ENCODE measurements at regions not wholly inside any gene's neighbourhood (a gene's known extent, or its start where the extent isn't known, plus 50 kb on each side); places are given as distances from the start of the nearest gene placed in this dataset.

DNA sequence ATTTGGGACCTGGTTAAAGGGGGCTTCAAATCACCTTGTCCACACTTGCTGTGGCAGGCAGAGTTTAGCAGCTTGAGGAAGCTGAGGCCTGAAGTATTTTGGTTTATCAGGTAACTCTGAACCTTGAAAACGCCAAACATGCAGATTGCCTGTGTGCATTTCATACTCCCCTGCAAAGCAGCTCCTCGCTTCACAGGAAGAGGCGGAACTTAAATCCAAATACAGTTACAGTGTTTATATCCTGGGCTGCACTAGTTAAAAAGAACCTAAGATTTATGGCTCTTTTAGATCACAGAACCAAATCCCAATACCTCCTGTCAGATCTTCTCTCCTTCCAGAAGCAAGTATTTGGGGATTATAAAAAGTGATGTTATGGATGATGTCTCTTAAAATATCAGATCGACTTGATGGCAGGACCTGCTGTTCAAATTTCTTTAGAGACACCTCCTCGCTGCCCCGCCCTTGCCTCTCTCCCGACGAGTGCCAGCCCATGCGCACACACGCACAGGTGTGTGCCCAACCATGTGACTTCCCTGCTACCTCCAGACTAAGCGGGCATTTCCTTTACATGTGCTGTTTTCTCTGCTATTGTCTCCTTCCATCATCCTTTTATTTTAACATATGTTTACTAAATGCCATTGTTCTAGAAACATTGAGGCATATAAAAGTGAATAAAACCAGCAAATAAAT, 224.6 kb upstream of the FOXQ1 start:
- no peak for DNase-seq (ENCODE audit: low read depth)

DNA sequence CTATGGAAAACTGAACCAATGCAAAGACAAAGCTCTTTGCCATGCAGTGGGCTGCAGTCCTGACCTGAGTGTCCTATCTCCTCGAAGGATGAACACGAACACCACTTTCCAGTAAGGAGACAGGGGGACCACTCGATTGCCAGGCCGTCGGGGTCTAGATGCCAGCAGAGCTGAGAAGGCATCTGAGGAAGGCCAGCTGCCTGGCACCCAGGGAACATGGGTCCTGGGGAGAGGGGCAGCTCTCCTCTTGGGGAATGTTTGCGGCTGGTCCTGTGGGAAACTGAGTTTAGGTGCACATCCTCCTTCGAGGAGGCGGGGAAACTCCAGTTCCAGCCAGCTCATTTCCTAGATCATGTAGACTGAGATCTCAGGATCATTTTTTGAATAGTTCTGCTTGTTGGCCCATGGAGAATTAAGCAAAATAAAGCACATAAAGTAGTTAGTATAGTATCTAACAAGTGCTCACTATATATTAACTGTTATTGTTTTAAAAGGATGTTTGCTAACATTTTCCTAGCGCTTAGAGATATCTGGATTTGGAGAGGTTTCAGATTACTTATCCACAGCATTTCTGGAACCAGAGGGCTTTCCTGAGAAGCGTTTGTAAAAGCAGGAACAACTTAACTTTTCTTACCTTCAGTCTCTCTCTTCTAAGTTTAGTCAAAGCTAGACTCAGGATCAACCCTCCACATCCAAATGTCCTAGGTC, 225.3 kb upstream of the FOXQ1 start:
- DNase-seq (ENCODE audit: low read depth): no peak

DNA sequence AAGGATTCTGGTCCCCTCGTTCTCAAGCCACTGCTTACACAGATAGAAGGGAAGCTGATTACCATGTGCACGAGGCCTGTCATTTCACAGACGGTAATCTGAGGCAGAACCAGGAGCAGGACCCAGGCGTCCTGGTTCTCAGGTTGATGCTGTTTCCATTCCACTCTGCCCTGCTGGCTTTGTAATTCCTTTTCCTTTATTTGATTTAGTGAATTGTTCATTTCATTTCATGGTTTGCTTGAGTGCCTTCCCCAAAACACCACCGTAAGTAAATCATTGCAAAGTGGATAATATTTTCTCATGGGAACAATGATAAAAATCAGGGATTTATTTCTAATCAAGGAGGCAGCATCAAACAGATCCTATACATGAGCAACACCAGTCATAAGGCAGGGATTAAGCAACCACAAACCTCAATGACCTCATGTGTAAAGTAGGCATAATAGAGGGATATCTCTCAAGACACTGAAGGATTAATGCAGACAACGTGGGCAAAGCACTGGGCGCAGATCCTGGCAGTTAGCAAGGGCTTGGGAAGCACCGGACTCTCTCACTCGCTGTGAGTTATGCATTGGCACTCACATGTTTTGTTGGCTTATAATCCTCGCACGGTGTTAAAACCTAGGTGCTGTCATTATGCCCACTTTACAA, 229.5 kb upstream of the FOXQ1 start:
- no peak for DNase-seq (ENCODE audit: low read depth)

- DNase-seq (ENCODE audit: low read depth): no peak
Measured at GRCh38 chr6:1081551-1082284, 230.2 kb upstream of the FOXQ1 start.

- DNase-seq (ENCODE audit: low read depth): no peak
Measured at GRCh38 chr6:1080453-1081337, 231.2 kb upstream of the FOXQ1 start.

GRCh38 chr6:1079525-1079924, 232.4 kb upstream of the FOXQ1 start:
- DNase-seq (ENCODE audit: low read depth): no peak

GRCh38 chr6:1077478-1078416, 234.2 kb upstream of the FOXQ1 start:
- DNase-seq (ENCODE audit: low read depth): no peak

GRCh38 chr6:1076531-1077459, 235.1 kb upstream of the FOXQ1 start:
- DNase-seq (ENCODE audit: low read depth): no peak

- DNase-seq (ENCODE audit: low read depth): no peak
Measured at GRCh38 chr6:1075880-1076279, 236.0 kb upstream of the FOXQ1 start.

DNA sequence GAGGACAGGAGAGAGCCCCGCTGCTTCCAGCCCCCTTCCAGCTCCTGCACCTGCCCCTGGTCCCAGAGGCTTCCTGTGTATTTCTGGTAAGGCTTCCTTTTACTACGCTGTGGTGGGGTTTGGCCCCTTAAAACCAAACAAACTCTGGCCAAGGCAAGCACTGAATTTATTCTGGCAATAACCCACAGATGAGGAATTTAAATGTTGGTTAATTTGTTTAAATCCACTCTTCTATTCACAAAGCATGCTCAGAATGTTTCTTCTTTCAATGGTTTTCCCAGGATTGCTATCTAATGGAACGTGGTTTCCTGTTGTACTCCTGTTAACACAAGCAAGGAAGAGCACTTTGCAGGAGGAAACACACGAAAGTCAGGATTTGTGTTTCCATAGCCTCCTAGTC, 236.5 kb upstream of the FOXQ1 start:
- DNase-seq (ENCODE audit: low read depth): no peak

DNA sequence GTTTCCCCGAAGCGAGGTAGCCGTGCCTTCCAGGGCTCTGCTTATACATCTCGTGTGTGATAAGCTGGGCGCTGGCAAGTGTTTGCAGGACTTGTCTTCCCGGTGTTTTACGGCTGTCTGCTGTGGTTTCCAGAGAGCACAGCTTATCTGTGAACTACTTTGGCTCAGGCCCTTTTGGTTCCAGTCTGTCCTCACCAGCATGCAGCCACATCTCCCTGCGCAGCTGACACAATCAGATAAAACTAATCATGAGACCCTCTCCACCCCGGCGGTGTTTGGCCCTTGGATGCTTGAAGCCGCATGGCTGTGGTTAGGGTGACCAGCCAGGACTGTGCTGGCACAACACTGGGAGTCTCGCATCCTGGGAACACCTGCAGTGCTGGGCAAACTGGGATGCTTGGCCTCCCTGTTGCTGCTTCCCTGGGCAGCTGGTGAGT, 241.8 kb upstream of the FOXQ1 start:
- no peak for DNase-seq (ENCODE audit: low read depth)

- DNase-seq (ENCODE audit: low read depth): no peak
Measured at GRCh38 chr6:1068905-1069304, 243.0 kb upstream of the FOXQ1 start.

DNA sequence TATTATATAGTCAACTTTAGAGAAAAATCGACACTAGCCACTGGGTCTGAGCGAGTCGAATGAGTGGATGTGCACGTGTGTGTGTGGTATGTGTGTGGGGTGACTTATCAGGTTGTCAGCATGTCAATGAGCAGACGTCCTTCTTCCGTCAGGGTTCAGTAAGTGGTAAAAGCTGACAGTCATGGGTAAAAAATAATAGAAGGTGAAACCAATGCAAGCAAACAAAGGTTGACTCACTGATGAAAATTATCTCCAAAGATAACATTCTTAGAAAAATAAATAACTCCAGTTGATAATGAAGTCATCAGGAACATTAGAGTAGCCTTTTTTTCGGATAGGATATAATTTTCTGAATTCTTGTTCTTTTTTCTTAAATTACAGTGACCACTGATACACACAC, 243.8 kb upstream of the FOXQ1 start:
- DNase-seq (ENCODE audit: low read depth): no peak

DNA sequence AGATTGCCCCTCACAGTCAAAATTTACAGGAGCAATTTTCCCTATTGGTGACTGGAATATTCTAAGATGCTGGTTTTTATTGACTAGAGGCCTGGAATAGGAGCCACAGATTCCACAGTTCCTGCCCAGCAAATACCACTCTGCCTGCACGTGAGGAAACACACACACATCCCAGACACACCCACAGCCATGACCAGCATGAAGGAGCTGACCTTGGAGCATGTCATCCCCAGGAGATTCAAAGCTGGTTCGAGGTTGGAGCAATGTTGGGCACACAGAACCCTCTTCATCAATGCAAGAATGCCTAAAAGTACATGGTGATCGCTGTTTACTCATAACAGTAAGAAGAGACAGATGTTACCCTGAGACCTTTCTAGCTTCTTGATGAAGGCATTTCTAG, 244.6 kb upstream of the FOXQ1 start:
- DNase-seq (ENCODE audit: low read depth): no peak

DNA sequence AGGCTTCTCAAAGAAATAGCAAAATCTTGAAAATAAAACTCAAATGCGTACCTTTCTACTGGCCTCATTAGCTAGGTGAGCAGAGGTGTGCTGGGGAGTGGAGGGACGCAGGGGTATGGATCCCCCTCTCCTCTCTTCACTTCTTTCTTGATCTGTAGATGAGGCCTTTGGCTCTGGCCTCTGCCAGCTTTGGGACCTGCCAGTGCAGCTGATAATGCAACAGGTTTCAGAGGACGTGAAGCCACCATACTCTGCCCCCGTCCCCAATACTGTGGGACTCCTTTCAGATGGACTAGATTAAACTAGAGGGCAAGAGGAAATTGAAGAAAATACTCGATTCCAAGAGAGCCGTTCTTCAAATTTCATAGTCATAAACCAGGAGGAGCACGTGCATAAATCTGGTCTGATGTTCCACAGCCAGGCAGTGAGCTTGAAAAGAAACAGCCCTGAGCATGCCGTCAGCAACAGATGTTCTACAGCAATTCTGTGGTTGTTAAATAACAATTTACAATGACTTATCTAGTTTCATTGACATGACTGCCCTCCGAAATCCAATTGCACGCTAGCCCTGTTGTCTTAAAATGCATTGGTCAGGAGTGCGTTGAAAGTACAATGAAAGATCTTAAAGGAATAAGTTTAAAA, 245.3 kb upstream of the FOXQ1 start:
- DNase-seq (ENCODE audit: low read depth): no peak

DNA sequence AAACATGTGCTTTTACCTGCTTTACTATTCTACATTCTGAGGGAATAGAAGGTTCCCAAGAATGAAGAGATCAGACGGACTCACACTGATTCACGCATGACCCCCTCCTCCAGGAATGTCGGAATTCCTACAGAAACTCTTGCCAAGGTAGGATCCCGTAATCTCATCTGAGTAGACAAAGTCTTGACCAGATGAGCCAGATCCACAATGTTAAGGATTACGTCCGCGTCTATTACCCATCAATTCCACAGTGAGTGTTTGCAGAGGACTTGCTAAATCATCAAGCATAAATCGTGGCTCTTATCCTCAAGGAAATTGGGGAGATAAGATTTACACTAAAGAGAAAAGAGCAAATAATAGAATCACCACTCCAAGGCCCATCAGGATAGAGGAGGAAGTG, 245.9 kb upstream of the FOXQ1 start:
- no peak for DNase-seq (ENCODE audit: low read depth)

GRCh38 chr6:1063671-1064355, 248.1 kb upstream of the FOXQ1 start:
- DNase-seq (ENCODE audit: low read depth): no peak

All from activated gamma-delta T cell treated with anti-CD3 and anti-CD28 coated beads, Interleukin-2, amount 50 U/mL, for 16 hours (primary cell).